ENCODE measurements at regions not wholly inside any gene's neighbourhood (a gene's known extent, or its start where the extent isn't known, plus 50 kb on each side); places are given as distances from the start of the nearest gene placed in this dataset.

- TF ChIP-seq GLIS3 (CRISPR knock-in tag; IDR thresholded peaks at IDR 0.05) = no peak
- TF ChIP-seq ZNF565 (CRISPR knock-in tag; conservative IDR thresholded peaks at IDR 0.05; ENCODE audit: low read depth) = no peak
- TF ChIP-seq, protein P1, sequence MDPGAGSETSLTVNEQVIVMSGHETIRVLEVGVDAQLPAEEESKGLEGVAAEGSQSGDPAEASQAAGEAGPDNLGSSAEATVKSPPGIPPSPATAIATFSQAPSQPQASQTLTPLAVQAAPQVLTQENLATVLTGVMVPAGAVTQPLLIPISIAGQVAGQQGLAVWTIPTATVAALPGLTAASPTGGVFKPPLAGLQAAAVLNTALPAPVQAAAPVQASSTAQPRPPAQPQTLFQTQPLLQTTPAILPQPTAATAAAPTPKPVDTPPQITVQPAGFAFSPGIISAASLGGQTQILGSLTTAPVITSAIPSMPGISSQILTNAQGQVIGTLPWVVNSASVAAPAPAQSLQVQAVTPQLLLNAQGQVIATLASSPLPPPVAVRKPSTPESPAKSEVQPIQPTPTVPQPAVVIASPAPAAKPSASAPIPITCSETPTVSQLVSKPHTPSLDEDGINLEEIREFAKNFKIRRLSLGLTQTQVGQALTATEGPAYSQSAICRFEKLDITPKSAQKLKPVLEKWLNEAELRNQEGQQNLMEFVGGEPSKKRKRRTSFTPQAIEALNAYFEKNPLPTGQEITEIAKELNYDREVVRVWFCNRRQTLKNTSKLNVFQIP (CRISPR knock-in tag; IDR thresholded peaks at IDR 0.05; ENCODE audit: borderline replicate concordance, low read depth) = no peak
- no peak for TF ChIP-seq ARNTL (CRISPR knock-in tag; IDR thresholded peaks at IDR 0.05; ENCODE audit: borderline replicate concordance, low read depth)
- TF ChIP-seq, protein P2, sequence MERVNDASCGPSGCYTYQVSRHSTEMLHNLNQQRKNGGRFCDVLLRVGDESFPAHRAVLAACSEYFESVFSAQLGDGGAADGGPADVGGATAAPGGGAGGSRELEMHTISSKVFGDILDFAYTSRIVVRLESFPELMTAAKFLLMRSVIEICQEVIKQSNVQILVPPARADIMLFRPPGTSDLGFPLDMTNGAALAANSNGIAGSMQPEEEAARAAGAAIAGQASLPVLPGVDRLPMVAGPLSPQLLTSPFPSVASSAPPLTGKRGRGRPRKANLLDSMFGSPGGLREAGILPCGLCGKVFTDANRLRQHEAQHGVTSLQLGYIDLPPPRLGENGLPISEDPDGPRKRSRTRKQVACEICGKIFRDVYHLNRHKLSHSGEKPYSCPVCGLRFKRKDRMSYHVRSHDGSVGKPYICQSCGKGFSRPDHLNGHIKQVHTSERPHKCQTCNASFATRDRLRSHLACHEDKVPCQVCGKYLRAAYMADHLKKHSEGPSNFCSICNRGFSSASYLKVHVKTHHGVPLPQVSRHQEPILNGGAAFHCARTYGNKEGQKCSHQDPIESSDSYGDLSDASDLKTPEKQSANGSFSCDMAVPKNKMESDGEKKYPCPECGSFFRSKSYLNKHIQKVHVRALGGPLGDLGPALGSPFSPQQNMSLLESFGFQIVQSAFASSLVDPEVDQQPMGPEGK (CRISPR knock-in tag; IDR thresholded peaks at IDR 0.05; ENCODE audit: borderline replicate concordance) = no peak
- no peak for TF ChIP-seq ZFP3 (CRISPR knock-in tag; IDR thresholded peaks at IDR 0.05)
- TF ChIP-seq ZC3H10 (CRISPR knock-in tag; IDR thresholded peaks at IDR 0.05) = no peak
- no peak for TF ChIP-seq ESRRG (CRISPR knock-in tag; IDR thresholded peaks at IDR 0.05)
- TF ChIP-seq CREB5 (CRISPR knock-in tag; IDR thresholded peaks at IDR 0.05; ENCODE audit: low read depth) = no peak
- TF ChIP-seq BACH2 (CRISPR knock-in tag; IDR thresholded peaks at IDR 0.05; ENCODE audit: borderline replicate concordance) = no peak
- TF ChIP-seq PPARA (CRISPR knock-in tag; IDR thresholded peaks at IDR 0.05; ENCODE audit: borderline replicate concordance) = no peak
Observed at GRCh38 chr7:35494407-35494806, 200.5 kb downstream of the HERPUD2 start.
